Erythroblast (primary cell): ENCODE measurements at regions not wholly inside any gene's neighbourhood (a gene's known extent, or its start where the extent isn't known, plus 50 kb on each side); places are given as distances from the start of the nearest gene placed in this dataset.
"Not testable (repeated sequence)": the region's sequence is repeated elsewhere in the genome, so short reads cannot be mapped to it uniquely, and the experiment has no call there.

Source experiments
- DNase-seq, 2 experiments: peaks; one replicate each; lab custom pipeline; 2025; lab: John Stamatoyannopoulos, UW
- GATA1 ChIP-seq: IDR thresholded peaks from 2 replicates; pipeline ENCODE4 v1.6.1; 2011; ENCODE audit warnings: low read depth, mild to moderate bottlenecking, control low read depth, low read length, moderate library complexity
- POLR2A ChIP-seq: IDR thresholded peaks from 2 replicates; pipeline ENCODE4 v1.6.1; 2011; ENCODE audit warnings: mild to moderate bottlenecking, low read length

- no peak for TF ChIP-seq POLR2A
- no peak for TF ChIP-seq GATA1
- DNase-seq: no peak
These were observed 210.2 kb downstream of the MMUT start for GRCh38 chr6:49252901-49253300.

DNA sequence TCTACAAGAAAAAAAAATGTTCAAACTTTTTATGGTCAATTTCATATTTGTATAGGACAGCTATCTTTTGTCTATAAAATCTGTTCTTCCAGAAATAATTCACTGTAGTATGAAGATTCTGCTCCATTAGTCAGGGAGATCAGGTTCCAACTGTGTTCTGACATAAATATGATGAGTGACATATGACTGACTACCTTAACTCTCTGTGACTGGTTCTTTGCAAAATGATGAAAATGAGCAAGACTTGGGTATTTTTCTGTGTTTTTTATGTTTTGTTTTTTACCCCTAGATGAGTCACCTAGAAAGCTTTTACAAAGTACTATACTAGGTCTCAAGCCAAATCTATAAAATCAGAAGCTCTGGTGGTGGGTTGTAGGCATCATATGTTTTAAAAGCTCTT is 229.6 kb downstream of the MMUT start:
- no peak for DNase-seq
- no peak for TF ChIP-seq GATA1
- no peak for TF ChIP-seq POLR2A

DNA sequence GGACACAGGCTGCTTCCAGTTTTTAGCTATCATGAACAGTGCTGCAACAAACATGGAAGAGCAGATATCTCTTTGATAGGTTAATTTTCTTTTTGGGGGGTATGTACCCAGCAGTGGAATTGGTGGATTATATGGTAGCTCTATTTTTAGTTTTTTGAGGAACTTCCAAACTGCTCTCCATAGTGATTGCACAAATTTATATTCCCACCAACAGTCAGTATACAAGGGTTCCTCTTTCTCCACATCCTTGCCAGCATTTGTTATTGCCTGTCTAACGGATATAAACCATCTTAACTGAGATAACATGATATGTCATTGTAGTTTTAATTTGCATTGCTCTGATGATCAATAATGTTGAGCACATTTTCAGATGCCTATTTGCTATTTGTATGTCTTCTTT is 237.6 kb downstream of the MMUT start:
- no peak for DNase-seq
- TF ChIP-seq GATA1 (no peak), POLR2A (no peak)

DNA sequence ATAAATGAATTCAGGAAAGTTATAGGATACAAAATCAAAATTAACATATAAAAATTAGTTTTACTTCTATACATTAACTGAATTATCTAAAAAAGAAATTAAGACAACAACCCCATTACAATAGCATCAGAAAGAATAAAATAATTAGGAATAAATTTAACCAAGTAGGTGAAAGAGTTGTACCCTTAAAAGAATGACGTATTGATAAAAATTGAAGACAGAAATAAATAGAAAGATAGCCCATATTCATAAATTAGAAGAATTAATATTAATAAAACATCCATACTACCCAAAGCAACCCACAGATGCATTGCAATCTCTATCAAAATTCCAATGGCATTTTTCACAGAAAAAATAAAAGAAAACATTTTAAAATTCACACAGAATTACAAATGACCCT is 242.8 kb downstream of the MMUT start:
- DNase-seq: no peak
- TF ChIP-seq POLR2A (no peak), GATA1 (no peak)

- DNase-seq: no peak
- TF ChIP-seq GATA1: no peak
- TF ChIP-seq POLR2A: no peak
These were observed 257.5 kb downstream of the MMUT start for GRCh38 chr6:49205526-49205925.

DNA sequence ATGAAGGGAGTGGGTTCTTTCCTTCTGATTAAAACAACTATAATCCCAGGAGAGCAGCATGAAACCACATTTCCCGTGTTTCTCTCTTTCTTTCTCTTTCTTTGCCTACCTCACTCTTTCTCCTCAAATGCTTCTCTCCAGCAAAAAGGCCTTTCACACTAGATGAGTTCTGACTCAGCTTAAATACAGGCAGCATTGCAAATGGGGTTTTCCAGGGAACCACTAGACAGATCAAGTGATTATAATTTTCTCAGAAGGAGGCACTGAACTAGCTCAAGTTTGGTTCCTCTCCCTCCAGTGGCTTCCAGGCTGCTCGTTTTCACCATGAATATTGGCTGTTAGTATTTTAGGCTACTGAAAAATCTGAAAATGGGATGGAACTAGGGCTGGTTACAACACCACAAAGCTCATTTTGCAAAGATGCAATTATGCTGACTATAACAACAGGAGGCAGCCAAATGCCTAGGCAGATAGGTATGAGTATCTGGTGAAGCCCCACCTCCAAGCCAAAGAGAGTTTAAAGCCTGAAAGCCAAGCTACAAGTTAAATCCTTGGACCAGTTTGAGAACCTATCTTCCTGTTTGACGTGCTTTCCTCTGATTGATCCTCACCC is 260.0 kb downstream of the MMUT start:
- TF ChIP-seq GATA1: no peak
- TF ChIP-seq POLR2A: no peak
- no peak for DNase-seq

GRCh38 chr6:49198015-49198414 is 265.0 kb downstream of the MMUT start:
- TF ChIP-seq POLR2A (no peak), GATA1 (no peak)

GRCh38 chr6:49162379-49162778 is 300.7 kb downstream of the MMUT start:
- DNase-seq: not testable (repeated sequence)

More at GRCh38 chr6:49198015-49198414, 265.0 kb downstream of the MMUT start:
- DNase-seq: no peak

DNA sequence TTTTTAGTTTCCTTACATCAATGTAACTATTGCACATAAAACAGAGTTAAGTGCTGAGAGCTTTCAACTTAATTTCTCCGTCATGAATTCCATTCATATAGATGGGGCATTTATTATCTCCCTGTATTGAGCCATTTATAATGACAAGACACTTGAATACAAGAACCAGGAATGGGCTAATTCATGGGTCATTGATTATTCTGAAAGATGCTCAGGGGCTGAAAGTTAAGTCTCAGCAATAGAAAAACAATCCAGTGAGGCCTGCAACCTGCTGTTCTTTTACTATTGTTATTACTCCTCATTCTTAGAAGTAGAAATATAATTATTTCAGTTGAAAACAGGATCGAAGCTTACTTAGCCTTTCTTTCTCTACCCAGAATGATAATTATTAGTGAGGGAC is 307.7 kb downstream of the MMUT start:
- TF ChIP-seq POLR2A (no peak), GATA1 (no peak)
- DNase-seq: no peak

DNA sequence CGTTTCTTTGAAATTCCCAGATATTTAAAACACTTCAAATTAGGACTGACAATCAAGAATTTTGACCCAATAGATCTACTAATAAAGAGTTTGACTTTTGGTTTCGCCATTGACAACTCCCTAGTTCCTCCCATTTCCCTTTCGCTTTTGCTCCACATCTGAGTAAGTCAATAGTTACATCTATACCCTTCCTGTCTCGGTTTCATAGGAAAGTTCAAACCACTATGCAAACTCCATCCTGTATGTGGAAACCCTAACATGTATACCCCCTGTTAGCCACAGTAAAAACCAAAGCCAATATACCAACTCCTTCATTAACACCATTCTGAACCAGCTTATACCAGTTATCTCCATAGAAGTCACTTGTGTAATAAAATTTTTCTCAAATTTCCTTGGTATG is 311.1 kb downstream of the MMUT start:
- TF ChIP-seq GATA1 (no peak), POLR2A (no peak)
- no peak for DNase-seq

GRCh38 chr6:49151461-49151860 is 311.6 kb downstream of the MMUT start:
- no peak for DNase-seq
- no peak for TF ChIP-seq GATA1
- no peak for TF ChIP-seq POLR2A

GRCh38 chr6:49151033-49151432 is 312.0 kb downstream of the MMUT start:
- no peak for TF ChIP-seq GATA1
- no peak for TF ChIP-seq POLR2A
- no peak for DNase-seq

DNA sequence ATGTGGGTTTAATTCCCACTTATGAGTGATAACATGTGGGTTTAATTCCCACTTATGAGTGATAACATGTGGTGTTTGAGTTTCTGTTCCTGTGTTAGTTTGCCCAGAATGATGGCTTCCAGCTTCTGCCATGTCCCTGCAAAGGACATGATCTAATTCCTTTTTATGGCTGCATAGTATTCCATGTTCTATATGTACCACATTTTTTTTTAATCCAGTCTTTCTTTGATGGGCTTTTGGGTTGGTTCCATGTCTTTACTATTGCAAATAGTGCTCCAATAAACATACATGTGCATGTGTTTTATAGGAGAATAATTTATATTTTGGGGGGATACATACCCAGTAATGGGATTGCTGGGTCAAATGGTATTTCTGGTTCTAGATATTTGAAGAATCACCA is 317.8 kb downstream of the MMUT start:
- TF ChIP-seq GATA1 (no peak), POLR2A (no peak)
- DNase-seq: no peak

DNA sequence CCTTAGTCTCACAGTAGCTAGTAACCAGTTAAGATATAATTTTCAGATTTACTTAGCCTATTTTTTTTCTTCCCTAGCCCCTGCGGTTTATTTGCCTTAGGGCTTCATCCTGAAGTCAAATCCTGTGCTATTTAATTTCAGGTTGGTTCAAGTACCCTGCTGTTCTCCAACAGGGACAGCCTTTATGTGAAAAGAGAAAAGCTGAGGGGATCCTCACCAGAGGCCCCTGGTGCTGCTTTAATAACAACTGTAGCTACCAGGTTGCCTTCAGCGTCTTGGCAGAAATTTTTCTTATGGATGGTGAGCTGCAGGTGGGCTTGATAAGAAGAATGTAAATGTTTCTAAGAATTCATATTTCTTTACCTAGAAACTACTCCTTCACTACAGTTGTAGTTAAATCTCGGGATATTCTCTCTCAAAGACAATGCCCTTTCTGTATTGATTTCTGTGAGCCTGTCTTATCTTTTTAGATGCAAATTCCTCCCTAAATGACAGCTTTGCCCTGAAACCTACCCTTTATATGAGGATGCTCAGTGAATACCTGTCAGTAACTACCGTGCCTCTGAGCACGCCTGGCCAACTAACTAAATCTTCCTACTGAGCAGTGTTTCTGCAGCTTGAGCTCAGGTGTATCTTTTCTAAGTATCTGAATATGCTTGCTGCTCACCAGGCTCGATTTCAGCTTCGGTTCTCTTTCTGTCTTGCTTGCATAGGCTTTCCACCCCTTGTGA is 320.5 kb downstream of the MMUT start:
- DNase-seq: no peak
- TF ChIP-seq GATA1 (no peak), POLR2A (no peak)

GRCh38 chr6:49121970-49122369 is 341.1 kb downstream of the MMUT start:
- DNase-seq: no peak
- TF ChIP-seq POLR2A (no peak), GATA1 (no peak)
